ENCODE measurements at regions not wholly inside any gene's neighbourhood (a gene's known extent, or its start where the extent isn't known, plus 50 kb on each side); places are given as distances from the start of the nearest gene placed in this dataset.

DNA sequence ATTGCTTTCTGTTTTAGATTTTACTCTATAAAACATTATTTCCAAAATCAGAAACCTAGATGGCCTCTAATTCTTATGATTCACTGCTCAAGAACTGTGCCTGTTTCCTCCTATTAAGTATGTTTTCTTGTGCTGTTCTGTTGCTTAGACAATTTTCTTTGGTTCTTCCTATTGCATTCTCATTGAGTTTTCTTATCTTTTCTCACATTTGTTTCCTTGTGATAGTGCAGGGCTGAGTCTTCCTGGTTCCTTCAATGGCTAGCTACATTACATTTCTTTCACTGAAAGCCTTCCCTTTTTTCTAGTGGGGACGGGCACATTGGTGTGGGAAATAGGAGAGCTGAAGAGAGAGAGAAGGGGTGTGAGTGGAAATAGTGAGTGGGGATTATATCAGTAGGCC lies 183.4 kb downstream of the CALCRL start:
- no peak for DNase-seq (ENCODE audit: low spot score in 2 of 2)
- H3K9me3 ChIP-seq = no peaks in the 10 kb centered on the region
- H3K4me1 ChIP-seq = no peaks in the 10 kb centered on the region
- no peak overlapping the region for H3K27ac ChIP-seq
- H3K36me3 ChIP-seq = no peaks in the 10 kb centered on the region
- no peak for TF ChIP-seq POLR2A (IDR thresholded peaks at IDR 0.05)
- TF ChIP-seq, protein P1, sequence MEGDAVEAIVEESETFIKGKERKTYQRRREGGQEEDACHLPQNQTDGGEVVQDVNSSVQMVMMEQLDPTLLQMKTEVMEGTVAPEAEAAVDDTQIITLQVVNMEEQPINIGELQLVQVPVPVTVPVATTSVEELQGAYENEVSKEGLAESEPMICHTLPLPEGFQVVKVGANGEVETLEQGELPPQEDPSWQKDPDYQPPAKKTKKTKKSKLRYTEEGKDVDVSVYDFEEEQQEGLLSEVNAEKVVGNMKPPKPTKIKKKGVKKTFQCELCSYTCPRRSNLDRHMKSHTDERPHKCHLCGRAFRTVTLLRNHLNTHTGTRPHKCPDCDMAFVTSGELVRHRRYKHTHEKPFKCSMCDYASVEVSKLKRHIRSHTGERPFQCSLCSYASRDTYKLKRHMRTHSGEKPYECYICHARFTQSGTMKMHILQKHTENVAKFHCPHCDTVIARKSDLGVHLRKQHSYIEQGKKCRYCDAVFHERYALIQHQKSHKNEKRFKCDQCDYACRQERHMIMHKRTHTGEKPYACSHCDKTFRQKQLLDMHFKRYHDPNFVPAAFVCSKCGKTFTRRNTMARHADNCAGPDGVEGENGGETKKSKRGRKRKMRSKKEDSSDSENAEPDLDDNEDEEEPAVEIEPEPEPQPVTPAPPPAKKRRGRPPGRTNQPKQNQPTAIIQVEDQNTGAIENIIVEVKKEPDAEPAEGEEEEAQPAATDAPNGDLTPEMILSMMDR (IDR thresholded peaks at IDR 0.05) = no peak
- TF ChIP-seq POLR2AphosphoS5 (IDR thresholded peaks at IDR 0.05) = no peak
- TF ChIP-seq EP300 (IDR thresholded peaks at IDR 0.05) = no peak
- WGBS = 81% methylated on average over 1 of the region's 1 CpG
- H3K27me3 ChIP-seq = no peaks in the 10 kb centered on the region
- no peak overlapping the region for H3K4me3 ChIP-seq

- Histone ChIP-seq H3K27ac (no peak overlapping the region), H3K9me3 (no peaks in the 10 kb centered on the region), H3K4me1 (no peaks in the 10 kb centered on the region), H3K36me3 (no peaks in the 10 kb centered on the region), H3K27me3 (no peaks in the 10 kb centered on the region), H3K4me3 (no peak overlapping the region)
- DNase-seq (ENCODE audit: low spot score in 2 of 2) = no peak
- TF ChIP-seq POLR2AphosphoS5 (IDR thresholded peaks at IDR 0.05) (no peak), POLR2A (IDR thresholded peaks at IDR 0.05) (no peak), EP300 (IDR thresholded peaks at IDR 0.05) (no peak)
- TF ChIP-seq, protein P1 (IDR thresholded peaks at IDR 0.05) = no peak
- WGBS = 54% methylated on average over 9 of the region's 9 CpGs
These were observed 184.1 kb downstream of the CALCRL start for GRCh38 chr2:187263675-187264560.

GRCh38 chr2:187261705-187262104 lies 186.3 kb downstream of the CALCRL start:
- Histone ChIP-seq H3K27me3 (no peaks in the 10 kb centered on the region), H3K36me3 (no peaks in the 10 kb centered on the region), H3K4me3 (no peak overlapping the region), H3K27ac (no peak overlapping the region), H3K4me1 (no peaks in the 10 kb centered on the region), H3K9me3 (no peaks in the 10 kb centered on the region)
- 75% methylated on average over 1 of the region's 1 CpG for WGBS
- no peak for DNase-seq (ENCODE audit: low spot score in 2 of 2)
- TF ChIP-seq POLR2A (IDR thresholded peaks at IDR 0.05) (no peak), POLR2AphosphoS5 (IDR thresholded peaks at IDR 0.05) (no peak), EP300 (IDR thresholded peaks at IDR 0.05) (no peak)
- TF ChIP-seq, protein P1 (IDR thresholded peaks at IDR 0.05) = no peak

- Histone ChIP-seq H3K9me3 (no peaks in the 10 kb centered on the region), H3K27me3 (no peaks in the 10 kb centered on the region), H3K4me1 (no peaks in the 10 kb centered on the region), H3K4me3 (no peak overlapping the region), H3K27ac (no peak overlapping the region), H3K36me3 (no peaks in the 10 kb centered on the region)
- WGBS = 95% methylated on average over 10 of the region's 10 CpGs
- TF ChIP-seq EP300 (IDR thresholded peaks at IDR 0.05) = no peak
- no peak for TF ChIP-seq POLR2A (IDR thresholded peaks at IDR 0.05)
- TF ChIP-seq, protein P1 (IDR thresholded peaks at IDR 0.05) = no peak
- TF ChIP-seq POLR2AphosphoS5 (IDR thresholded peaks at IDR 0.05) = no peak
- DNase-seq (ENCODE audit: low spot score in 2 of 2) = no peak
These were observed 196.0 kb downstream of the CALCRL start for GRCh38 chr2:187252063-187252462.

- TF ChIP-seq EP300 (IDR thresholded peaks at IDR 0.05) (no peak), POLR2AphosphoS5 (IDR thresholded peaks at IDR 0.05) (no peak), POLR2A (IDR thresholded peaks at IDR 0.05) (no peak)
- TF ChIP-seq, protein P1 (IDR thresholded peaks at IDR 0.05) = no peak
- no peak overlapping the region for H3K4me3 ChIP-seq
These were observed 197.9 kb downstream of the CALCRL start for GRCh38 chr2:187250137-187250536.

More at GRCh38 chr2:187250137-187250536, 197.9 kb downstream of the CALCRL start:
- no peaks in the 10 kb centered on the region for H3K27me3 ChIP-seq
- H3K9me3 ChIP-seq = no peaks in the 10 kb centered on the region
- H3K4me1 ChIP-seq = no peaks in the 10 kb centered on the region
- no peak overlapping the region for H3K27ac ChIP-seq
- no peak for DNase-seq (ENCODE audit: low spot score in 2 of 2)
- no peaks in the 10 kb centered on the region for H3K36me3 ChIP-seq

Measured in suprapubic skin (tissue), 4 donors.